ENCODE measurements at regions not wholly inside any gene's neighbourhood (a gene's known extent, or its start where the extent isn't known, plus 50 kb on each side); places are given as distances from the start of the nearest gene placed in this dataset.
A peak's percentile ranks its signal among the peaks of the same experiment; 100 is the strongest.

DNA sequence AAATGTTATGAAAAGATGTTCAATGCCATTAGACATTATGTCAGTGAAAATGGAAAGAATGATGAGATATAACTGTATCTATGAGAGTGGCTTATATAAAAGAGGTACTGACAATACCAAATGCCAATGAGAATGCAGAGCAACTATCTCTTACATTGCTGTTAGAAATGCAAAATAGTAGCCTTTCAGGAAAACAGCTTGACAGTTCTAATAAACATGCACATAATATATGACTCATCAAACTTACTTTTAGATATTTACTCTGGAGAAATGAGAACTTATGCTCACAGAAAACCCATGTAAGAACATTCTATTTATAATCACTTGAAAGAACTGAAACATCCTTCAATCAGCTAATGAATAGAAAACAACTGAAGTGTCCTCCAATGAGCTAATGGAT is 996.7 kb upstream of the ADGRL4 start:
- H3K4me1 ChIP-seq (ENCODE audit: control insufficient read depth in 2 of 3, insufficient read depth in 2 of 3, low read depth in 1 of 3, low read length in 3 of 3) = no peaks in the 10 kb centered on the region
- TF ChIP-seq, protein P1, sequence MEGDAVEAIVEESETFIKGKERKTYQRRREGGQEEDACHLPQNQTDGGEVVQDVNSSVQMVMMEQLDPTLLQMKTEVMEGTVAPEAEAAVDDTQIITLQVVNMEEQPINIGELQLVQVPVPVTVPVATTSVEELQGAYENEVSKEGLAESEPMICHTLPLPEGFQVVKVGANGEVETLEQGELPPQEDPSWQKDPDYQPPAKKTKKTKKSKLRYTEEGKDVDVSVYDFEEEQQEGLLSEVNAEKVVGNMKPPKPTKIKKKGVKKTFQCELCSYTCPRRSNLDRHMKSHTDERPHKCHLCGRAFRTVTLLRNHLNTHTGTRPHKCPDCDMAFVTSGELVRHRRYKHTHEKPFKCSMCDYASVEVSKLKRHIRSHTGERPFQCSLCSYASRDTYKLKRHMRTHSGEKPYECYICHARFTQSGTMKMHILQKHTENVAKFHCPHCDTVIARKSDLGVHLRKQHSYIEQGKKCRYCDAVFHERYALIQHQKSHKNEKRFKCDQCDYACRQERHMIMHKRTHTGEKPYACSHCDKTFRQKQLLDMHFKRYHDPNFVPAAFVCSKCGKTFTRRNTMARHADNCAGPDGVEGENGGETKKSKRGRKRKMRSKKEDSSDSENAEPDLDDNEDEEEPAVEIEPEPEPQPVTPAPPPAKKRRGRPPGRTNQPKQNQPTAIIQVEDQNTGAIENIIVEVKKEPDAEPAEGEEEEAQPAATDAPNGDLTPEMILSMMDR (IDR thresholded peaks at IDR 0.05; ENCODE audit: borderline replicate concordance, extremely low read depth, insufficient read depth) = no peak
- no peaks in the 10 kb centered on the region for H3K9me3 ChIP-seq (ENCODE audit: control insufficient read depth in 2 of 3, insufficient read depth in 1 of 3, low read length in 3 of 3)
- intact Hi-C loops (cut with DNase I) = no loop called here
- no peak for FAIRE-seq
- H3K36me3 ChIP-seq (ENCODE audit: control insufficient read depth in 2 of 3, insufficient read depth in 3 of 3, low read length in 3 of 3) = no peaks in the 10 kb centered on the region
- no peak for DNase-seq
- H3K27me3 ChIP-seq (ENCODE audit: control insufficient read depth, insufficient read depth, low read length) = no peaks in the 10 kb centered on the region
- no peak overlapping the region for H3K27ac ChIP-seq (ENCODE audit: low read depth in 2 of 2, low read length in 2 of 2)
- no peak overlapping the region for H3K9ac ChIP-seq (ENCODE audit: low read length in 3 of 3)
- H3K4me3 ChIP-seq (ENCODE audit: low read length in 3 of 3) = no peak overlapping the region

DNA sequence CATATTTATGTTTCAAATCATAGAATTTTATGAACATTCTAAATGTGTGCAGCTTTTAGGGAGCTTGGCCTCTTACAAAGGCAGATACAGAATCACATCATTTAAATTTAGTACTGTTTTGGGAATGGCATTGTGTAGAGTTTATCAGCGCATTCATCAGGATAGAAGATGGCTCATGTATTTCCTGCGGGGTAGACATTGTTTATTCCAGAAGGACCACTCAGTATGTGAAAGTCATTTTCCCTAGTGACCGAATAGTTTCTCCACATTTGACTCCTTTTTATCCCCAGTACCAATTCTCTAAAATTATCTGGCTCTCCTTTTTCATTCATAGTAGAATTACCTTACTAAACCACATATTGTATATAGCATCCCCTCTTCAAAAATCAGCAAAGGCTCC is 981.9 kb upstream of the ADGRL4 start:
- Histone ChIP-seq H3K9ac (ENCODE audit: low read length in 3 of 3) (no peak overlapping the region), H3K4me1 (ENCODE audit: control insufficient read depth in 2 of 3, insufficient read depth in 2 of 3, low read depth in 1 of 3, low read length in 3 of 3) (no peaks in the 10 kb centered on the region), H3K27me3 (ENCODE audit: control insufficient read depth, insufficient read depth, low read length) (no peaks in the 10 kb centered on the region), H3K36me3 (ENCODE audit: control insufficient read depth in 2 of 3, insufficient read depth in 3 of 3, low read length in 3 of 3) (no peaks in the 10 kb centered on the region), H3K9me3 (ENCODE audit: control insufficient read depth in 2 of 3, insufficient read depth in 1 of 3, low read length in 3 of 3) (no peaks in the 10 kb centered on the region), H3K4me3 (ENCODE audit: low read length in 3 of 3) (no peak overlapping the region), H3K27ac (ENCODE audit: low read depth in 2 of 2, low read length in 2 of 2) (no peak overlapping the region)
- intact Hi-C loops (cut with DNase I) = no loop called here
- DNase-seq = no peak
- FAIRE-seq = no peak
- TF ChIP-seq, protein P1 (IDR thresholded peaks at IDR 0.05; ENCODE audit: borderline replicate concordance, extremely low read depth, insufficient read depth) = no peak

DNA sequence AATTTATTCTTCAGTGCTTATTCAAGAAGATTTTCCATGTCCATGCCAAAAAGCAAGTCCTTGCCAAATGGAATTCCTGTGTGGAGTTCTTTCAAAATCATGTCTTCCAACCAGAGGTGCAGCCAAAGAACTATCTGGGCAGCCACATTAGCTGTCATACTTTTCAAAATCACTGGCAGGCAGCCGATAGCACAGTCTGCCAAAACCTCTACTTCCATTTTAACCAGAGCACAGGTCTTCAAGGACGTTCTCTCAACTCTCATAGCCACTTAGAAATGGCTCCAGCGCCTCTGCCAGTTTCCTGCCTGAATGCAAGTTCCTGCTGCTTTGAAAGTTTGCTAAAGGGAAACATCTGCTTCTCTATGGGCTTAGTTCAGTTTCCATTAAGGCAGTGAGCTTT is 975.7 kb upstream of the ADGRL4 start:
- FAIRE-seq (no peak), DNase-seq (peak in 2 of 5 donors; percentile 37 to 39)
- Histone ChIP-seq H3K4me3 (ENCODE audit: low read length in 3 of 3) (no peak overlapping the region), H3K27ac (ENCODE audit: low read depth in 2 of 2, low read length in 2 of 2) (no peak overlapping the region), H3K9me3 (ENCODE audit: control insufficient read depth in 2 of 3, insufficient read depth in 1 of 3, low read length in 3 of 3) (no peaks in the 10 kb centered on the region), H3K9ac (ENCODE audit: low read length in 3 of 3) (no peak overlapping the region), H3K4me1 (ENCODE audit: control insufficient read depth in 2 of 3, insufficient read depth in 2 of 3, low read depth in 1 of 3, low read length in 3 of 3) (no peaks in the 10 kb centered on the region), H3K36me3 (ENCODE audit: control insufficient read depth in 2 of 3, insufficient read depth in 3 of 3, low read length in 3 of 3) (no peaks in the 10 kb centered on the region), H3K27me3 (ENCODE audit: control insufficient read depth, insufficient read depth, low read length) (no peaks in the 10 kb centered on the region)
- TF ChIP-seq, protein P1 (IDR thresholded peaks at IDR 0.05; ENCODE audit: borderline replicate concordance, extremely low read depth, insufficient read depth) = no peak
- intact Hi-C loops (cut with DNase I) = no loop called here

DNA sequence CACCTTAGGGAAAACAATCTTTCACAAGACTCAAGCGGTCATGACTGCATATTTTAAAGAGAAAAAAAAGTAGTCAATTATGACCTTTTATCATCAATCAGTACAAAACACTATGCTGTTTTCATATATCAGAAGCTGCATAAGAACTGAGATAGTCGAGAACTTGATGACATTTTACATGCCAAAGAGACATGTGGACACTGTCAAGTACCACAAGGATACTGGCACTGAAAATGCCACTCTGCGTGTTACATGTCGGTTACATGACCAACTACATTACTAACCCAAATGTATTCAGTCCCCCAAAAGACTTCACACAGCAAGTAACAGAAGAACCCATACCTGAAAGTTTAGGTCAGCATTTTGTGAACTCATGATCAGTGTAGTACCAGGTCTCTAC is 975.0 kb upstream of the ADGRL4 start:
- FAIRE-seq (no peak), DNase-seq (no peak)
- Histone ChIP-seq H3K9ac (ENCODE audit: low read length in 3 of 3) (no peak overlapping the region), H3K4me3 (ENCODE audit: low read length in 3 of 3) (no peak overlapping the region), H3K27ac (ENCODE audit: low read depth in 2 of 2, low read length in 2 of 2) (no peak overlapping the region), H3K27me3 (ENCODE audit: control insufficient read depth, insufficient read depth, low read length) (no peaks in the 10 kb centered on the region), H3K9me3 (ENCODE audit: control insufficient read depth in 2 of 3, insufficient read depth in 1 of 3, low read length in 3 of 3) (no peaks in the 10 kb centered on the region), H3K36me3 (ENCODE audit: control insufficient read depth in 2 of 3, insufficient read depth in 3 of 3, low read length in 3 of 3) (no peaks in the 10 kb centered on the region), H3K4me1 (ENCODE audit: control insufficient read depth in 2 of 3, insufficient read depth in 2 of 3, low read depth in 1 of 3, low read length in 3 of 3) (no peaks in the 10 kb centered on the region)
- intact Hi-C loops (cut with DNase I) = no loop called here
- TF ChIP-seq, protein P1 (IDR thresholded peaks at IDR 0.05; ENCODE audit: borderline replicate concordance, extremely low read depth, insufficient read depth) = no peak

Measured in kidney (tissue), 13 donors.